IMR-90 (cell line): ENCODE measurements at regions not wholly inside any gene's neighbourhood (a gene's known extent, or its start where the extent isn't known, plus 50 kb on each side); places are given as distances from the start of the nearest gene placed in this dataset.
A peak's percentile ranks its signal among the peaks of the same experiment; 100 is the strongest.

Experiments used
- ATAC-seq: fragments of 200-7000 bp; cut with Tn5 transposase; 2 replicates; pipeline ENCODE4 v1.9.1; 2020; ENCODE audit warnings: low read depth, mild to moderate bottlenecking, moderate library complexity
- BruUV-seq: library from RNA; stranded (reverse); fragments of 400-500 nt; replicated peaks from 2 replicates; lab custom pipeline; 2021; lab: Mats Ljungman, UMichigan
- CTCF ChIA-PET: fragments of 300-600 bp; formaldehyde crosslinking; extraction: SDS; loops from one replicate; lab custom pipeline; 2021; ENCODE audit warnings: antibody characterized with exemption; lab: Yijun Ruan, JAX
- POLR2A ChIA-PET: fragments of 300-600 bp; sonication (Branson Sonifier 250); formaldehyde crosslinking; loops from one replicate; lab custom pipeline; 2022; ENCODE audit warnings: antibody characterized with exemption; ENCODE audit not compliant: unreplicated experiment; lab: Charles Lee
- DNase-seq: peaks from one replicate; pipeline ENCODE4 v3.0.0; 2013
- H2AFZ ChIP-seq: replicated peaks from 2 replicates; pipeline ENCODE3; 2013; ENCODE audit warnings: low read length, mild to moderate bottlenecking; ENCODE audit not compliant: poor library complexity
- H2AK5ac ChIP-seq: 2 replicates; pipeline ENCODE4 v1.6.1; 2013; ENCODE audit warnings: low read depth, low read length, inconsistent platforms
- H2AK9ac ChIP-seq: replicated peaks from 2 replicates; pipeline ENCODE3; 2013; ENCODE audit warnings: mild to moderate bottlenecking, low read depth, low read length, moderate library complexity; ENCODE audit not compliant: poor library complexity
- H2BK120ac ChIP-seq: 2 replicates; pipeline ENCODE4 v1.6.1; 2013; ENCODE audit warnings: low read depth, low read length, inconsistent platforms
- H2BK15ac ChIP-seq: 3 replicates; pipeline ENCODE4 v1.6.1; 2013; ENCODE audit warnings: low read depth, low read length, inconsistent platforms
- H2BK20ac ChIP-seq: 2 replicates; pipeline ENCODE4 v1.6.1; 2013; ENCODE audit warnings: low read depth, mild to moderate bottlenecking, inconsistent platforms, low read length, moderate library complexity
- H2BK5ac ChIP-seq: 2 replicates; pipeline ENCODE4 v1.6.1; 2013; ENCODE audit warnings: mild to moderate bottlenecking, low read depth, low read length, inconsistent platforms; ENCODE audit not compliant: poor library complexity, severe bottlenecking
- H3K14ac ChIP-seq: replicated peaks from 2 replicates; pipeline ENCODE4 v1.6.1; 2013; ENCODE audit warnings: low read depth, low read length, inconsistent platforms
- H3K18ac ChIP-seq: 2 replicates; pipeline ENCODE4 v1.6.1; 2013; ENCODE audit warnings: low read depth, low read length, control low read depth
- H3K23ac ChIP-seq: 2 replicates; pipeline ENCODE4 v1.6.1; 2013; ENCODE audit warnings: low read depth, low read length, inconsistent platforms
- H3K27ac ChIP-seq: 2 replicates; pipeline ENCODE4 v1.5.1; 2013; ENCODE audit warnings: mild to moderate bottlenecking, control low read depth, low read length; ENCODE audit not compliant: insufficient read depth
- H3K27me3 ChIP-seq: 2 replicates; pipeline ENCODE4 v1.6.1; 2013; ENCODE audit warnings: low read length; ENCODE audit not compliant: control insufficient read depth, insufficient read depth
- H3K36me3 ChIP-seq: 2 replicates; pipeline ENCODE4 v1.6.1; 2013; ENCODE audit warnings: low read length, mixed read lengths; ENCODE audit not compliant: control insufficient read depth, insufficient read depth
- H3K4ac ChIP-seq: 2 replicates; pipeline ENCODE4 v1.6.1; 2013; ENCODE audit warnings: low read depth, low read length, inconsistent platforms
- H3K4me1 ChIP-seq: 2 replicates; pipeline ENCODE4 v1.6.1; 2013; ENCODE audit warnings: low read length, mixed read lengths; ENCODE audit not compliant: control insufficient read depth, insufficient read depth
- H3K4me2 ChIP-seq: 2 replicates; pipeline ENCODE4 v1.6.1; 2013; ENCODE audit warnings: low read depth, mild to moderate bottlenecking, control low read depth, low read length, moderate library complexity
- H3K4me3 ChIP-seq: 2 replicates; pipeline ENCODE4 v1.5.1; 2013; ENCODE audit warnings: low read depth, mild to moderate bottlenecking, control low read depth, low read length, moderate library complexity; ENCODE audit not compliant: insufficient read depth
- H3K56ac ChIP-seq: 2 replicates; pipeline ENCODE4 v1.6.1; 2013; ENCODE audit warnings: low read length, inconsistent platforms; ENCODE audit not compliant: insufficient read depth; ENCODE audit errors: extremely low read depth
- H3K79me1 ChIP-seq, 2 experiments: 2 replicates each; pipeline ENCODE4 v1.6.1; 2013; ENCODE audit warnings: low read length in 2 of 2, inconsistent platforms in 1 of 2, low read depth in 1 of 2
- H3K9ac ChIP-seq: 2 replicates; pipeline ENCODE4 v1.6.1; 2013; ENCODE audit warnings: low read depth, low read length, control low read depth
- H3K9me1 ChIP-seq: 2 replicates; pipeline ENCODE4 v1.6.1; 2013; ENCODE audit warnings: low read length, inconsistent platforms; ENCODE audit not compliant: insufficient read depth
- H3K9me3 ChIP-seq: 2 replicates; pipeline ENCODE4 v1.6.1; 2013; ENCODE audit warnings: low read length; ENCODE audit not compliant: control insufficient read depth, insufficient read depth
- H4K20me1 ChIP-seq: 2 replicates; pipeline ENCODE4 v1.6.1; 2013; ENCODE audit warnings: low read length, inconsistent platforms; ENCODE audit not compliant: insufficient read depth
- H4K5ac ChIP-seq: 2 replicates; pipeline ENCODE4 v1.6.1; 2013; ENCODE audit warnings: mild to moderate bottlenecking, low read depth, low read length, control low read depth
- H4K8ac ChIP-seq, 2 experiments: 2 replicates each; pipeline ENCODE4 v1.6.1; 2013; ENCODE audit warnings: low read depth in 2 of 2, low read length in 2 of 2, control low read depth in 1 of 2, inconsistent platforms in 1 of 2
- H4K91ac ChIP-seq: 2 replicates; pipeline ENCODE4 v1.6.1; 2013; ENCODE audit warnings: low read depth, low read length, inconsistent platforms; ENCODE audit not compliant: insufficient read depth
- BHLHE40 ChIP-seq: fragments of 150-350 bp; IDR thresholded peaks from 2 replicates; pipeline ENCODE4 v1.6.1; 2016; ENCODE audit warnings: mild to moderate bottlenecking, low read depth, low read length
- CEBPB ChIP-seq: IDR thresholded peaks from 2 replicates; pipeline ENCODE4 v1.6.1; 2012; ENCODE audit warnings: low read depth, low read length, improper control_type of control experiment
- CHD1 ChIP-seq: IDR thresholded peaks from 2 replicates; pipeline ENCODE4 v1.6.1; 2012; ENCODE audit warnings: low read depth, low read length, improper control_type of control experiment
- CTCF ChIP-seq: conservative IDR thresholded peaks from 2 replicates; pipeline ENCODE4 v1.5.1; 2012; ENCODE audit warnings: mild to moderate bottlenecking, low read depth, low read length, improper control_type of control experiment
- ELK1 ChIP-seq: fragments of 150-350 bp; IDR thresholded peaks from 2 replicates; pipeline ENCODE4 v1.6.1; 2016; ENCODE audit warnings: low read depth, mild to moderate bottlenecking, low read length, moderate library complexity, borderline replicate concordance
- FOS ChIP-seq: fragments of 150-350 bp; IDR thresholded peaks from 2 replicates; pipeline ENCODE4 v1.6.1; 2016; ENCODE audit warnings: low read depth, low read length
- MAFK ChIP-seq: IDR thresholded peaks from 2 replicates; pipeline ENCODE4 v1.6.1; 2012; ENCODE audit warnings: low read depth, low read length, improper control_type of control experiment
- MAZ ChIP-seq: IDR thresholded peaks from 2 replicates; pipeline ENCODE4 v1.6.1; 2012; ENCODE audit warnings: low read depth, mild to moderate bottlenecking, low read length, improper control_type of control experiment, moderate library complexity, borderline replicate concordance
- MXI1 ChIP-seq: IDR thresholded peaks from 2 replicates; pipeline ENCODE4 v1.6.1; 2012; ENCODE audit warnings: low read depth, mild to moderate bottlenecking, low read length, moderate library complexity, borderline replicate concordance
- NFE2L2 ChIP-seq: fragments of 150-350 bp; IDR thresholded peaks from 2 replicates; pipeline ENCODE4 v1.6.1; 2016; ENCODE audit warnings: low read depth, mild to moderate bottlenecking, low read length
- POLR2A ChIP-seq: IDR thresholded peaks from 2 replicates; pipeline ENCODE4 v1.6.1; 2012; ENCODE audit warnings: mild to moderate bottlenecking, low read depth, low read length
- RAD21 ChIP-seq: IDR thresholded peaks from 2 replicates; pipeline ENCODE4 v1.6.1; 2012; ENCODE audit warnings: low read length, improper control_type of control experiment
- RCOR1 ChIP-seq: IDR thresholded peaks from 2 replicates; pipeline ENCODE4 v1.6.1; 2012; ENCODE audit warnings: mild to moderate bottlenecking, low read length, improper control_type of control experiment; ENCODE audit not compliant: insufficient replicate concordance
- RFX5 ChIP-seq: IDR thresholded peaks from 2 replicates; pipeline ENCODE4 v1.8.0; 2012; ENCODE audit warnings: low read depth, mild to moderate bottlenecking, low read length, moderate library complexity
- SMC3 ChIP-seq: fragments of 150-350 bp; IDR thresholded peaks from 2 replicates; pipeline ENCODE4 v1.6.1; 2016; ENCODE audit warnings: low read depth, mild to moderate bottlenecking, antibody characterized with exemption, low read length, moderate library complexity
- USF2 ChIP-seq: fragments of 150-350 bp; IDR thresholded peaks from 2 replicates; pipeline ENCODE4 v1.6.1; 2017; ENCODE audit warnings: mild to moderate bottlenecking, antibody characterized with exemption, low read length, low read depth
- WGBS, 2 experiments: methylation state at CpG; one replicate each; pipeline versions ENCODE4 v1.1.5 to v1.1.7; 2013; ENCODE audit warnings: missing lambda C conversion rate in 2 of 2; ENCODE audit not compliant: insufficient read length in 1 of 2; ENCODE audit errors: extremely low coverage in 2 of 2; 5-methylcytosine and 5-hydroxymethylcytosine counted together
- dilution Hi-C: fragments of 300-500 bp; cut with HindIII; formaldehyde crosslinking; loops from one replicate; pipeline ENCODE4 v1.14.3; 2018; ENCODE audit warnings: low sequenced_read_pairs; ENCODE audit not compliant: unreplicated experiment
- in situ Hi-C: fragments of 300-500 bp; cut with MboI; formaldehyde crosslinking; loops from 3 replicates; pipeline ENCODE4 v1.14.3; 2019; ENCODE audit warnings: low sequenced_read_pairs, inconsistent platforms, mixed read lengths
- intact Hi-C: fragments of 100-400 bp; cut with micrococcal nuclease; formaldehyde crosslinking; loops from 2 replicates; pipeline ENCODE4 v1.10.0; 2022

GRCh38 chr22:27237080-27237741 lies 564.3 kb downstream of the MN1 start:
- Histone ChIP-seq H3K27ac (no peak overlapping the region), H4K20me1 (no peaks in the 10 kb centered on the region), H3K4me1 (peaks cover 7% of the 10 kb centered on the region), H3K23ac (no peak overlapping the region), H3K4me3 (no peak overlapping the region), H3K9me1 (0 out of 2 replicates have a peak, but pooled peaks cover 6% of the 10 kb centered on the region), H4K8ac (no peak overlapping the region), H2BK15ac (no peak overlapping the region), H4K91ac (no peak overlapping the region), H2AK5ac (no peak overlapping the region), H3K4me2 (no peak overlapping the region), H3K9ac (no peak overlapping the region), H2BK5ac (no peak overlapping the region), H2BK120ac (no peak overlapping the region), H3K56ac (no peak overlapping the region), H4K5ac (no peak overlapping the region), H2AK9ac (no peak overlapping the region), H3K79me1 (no peaks in the 10 kb centered on the region), H3K4ac (peak overlapping the region; percentile 38; the same call in 1 of the 2 replicates), H3K18ac (no peak overlapping the region), H2BK20ac (no peak overlapping the region; the same call in 1 of the 2 replicates), H3K14ac (no peak overlapping the region), H3K27me3 (peaks cover 14% of the 10 kb centered on the region), H3K36me3 (no peaks in the 10 kb centered on the region), H3K9me3 (no peaks in the 10 kb centered on the region), H2AFZ (no peak overlapping the region)
- in situ Hi-C loops (no loop called here), dilution Hi-C loops (no loop called here), intact Hi-C loops (no loop called here)
- BruUV-seq = no TSS peak
- ChIA-PET CTCF (no interaction called here), POLR2A (no interaction called here)
- TF ChIP-seq BHLHE40 (no peak), ELK1 (no peak), MAZ (no peak), CEBPB (no peak), MAFK (no peak), NFE2L2 (no peak), CTCF (no peak), MXI1 (no peak), POLR2A (no peak), RFX5 (no peak), USF2 (no peak), FOS (no peak), RCOR1 (no peak), SMC3 (no peak), RAD21 (no peak), CHD1 (no peak)
- DNase-seq (no peak), ATAC-seq (no peak)
- 75% methylated on average over 2 of the region's 23 CpGs; no CpG with 5 or more reads in 1 of the 2 experiments for WGBS, 2 experiments
